GM19023 (cell line): ENCODE measurements at regions not wholly inside any gene's neighbourhood (a gene's known extent, or its start where the extent isn't known, plus 50 kb on each side); places are given as distances from the start of the nearest gene placed in this dataset.
A peak's percentile ranks its signal among the peaks of the same experiment; 100 is the strongest.
"Not testable (repeated sequence)": the region's sequence is repeated elsewhere in the genome, so short reads cannot be mapped to it uniquely, and the experiment has no call there.

ENCODE experiments used
- ATAC-seq: cut with Tn5 transposase; IDR thresholded peaks from one replicate; pipeline ENCODE4 v1.9.1; 2021; ENCODE audit warnings: mild to moderate bottlenecking, moderate library complexity; ENCODE audit not compliant: unreplicated experiment

DNA sequence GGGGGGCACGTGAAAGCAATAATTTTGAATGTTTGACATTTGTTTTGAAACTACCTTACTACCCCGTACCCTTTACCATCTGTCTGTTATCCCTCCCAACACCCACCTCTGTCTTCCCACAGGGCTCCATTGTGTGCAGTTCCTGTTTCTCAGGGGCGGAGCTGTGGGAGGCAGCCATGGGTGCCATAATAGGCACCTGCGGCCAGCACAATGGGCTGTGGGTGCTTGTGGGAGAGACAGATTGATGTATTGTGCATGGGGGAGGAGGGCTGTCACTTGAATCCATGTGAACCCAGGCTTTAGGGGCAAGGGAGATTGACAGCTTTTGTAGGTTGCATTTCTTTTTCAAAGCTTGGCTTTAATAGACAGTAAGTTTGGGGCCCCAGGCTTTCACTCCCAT lies 122.6 kb upstream of the CXorf66 start:
- ATAC-seq, result no peak

DNA sequence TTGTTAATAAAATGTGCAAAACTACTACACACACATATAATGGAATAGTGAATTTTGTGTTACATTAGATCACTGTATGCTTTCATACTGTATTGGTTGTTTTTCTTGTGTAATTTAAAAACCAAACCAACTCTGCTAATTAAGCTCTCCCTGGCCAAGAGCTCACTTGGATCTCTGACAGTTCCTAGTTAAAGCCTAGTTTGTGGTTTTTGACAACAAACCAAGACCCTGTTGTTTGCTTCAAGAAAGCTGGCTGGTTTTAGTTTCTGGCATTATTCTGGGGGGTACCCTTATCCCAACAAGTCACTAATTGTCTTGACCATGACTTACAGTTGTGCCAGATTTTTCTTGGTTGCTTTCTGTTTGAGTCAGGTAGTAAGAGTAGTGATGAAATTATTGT lies 121.4 kb upstream of the CXorf66 start:
- no peak for ATAC-seq

DNA sequence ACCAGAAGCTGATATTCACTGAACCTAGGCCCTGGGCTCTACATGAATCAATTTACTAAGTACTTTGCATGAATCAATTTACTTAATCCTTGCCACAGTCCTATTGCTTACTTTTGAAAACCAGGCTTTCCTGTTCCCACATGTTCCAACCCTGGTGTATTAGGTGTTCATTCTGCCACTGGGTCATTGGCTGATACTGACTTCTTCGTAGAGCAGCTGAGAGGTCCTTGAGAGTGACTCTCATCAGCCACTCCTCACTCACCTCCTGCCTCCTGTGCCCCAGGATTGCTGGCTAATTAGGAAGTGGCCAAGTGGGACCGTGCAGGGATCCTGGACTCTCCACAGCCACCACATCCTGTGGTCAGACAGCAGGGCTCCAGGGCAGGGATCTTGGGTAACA lies 109.5 kb upstream of the CXorf66 start:
- not testable (repeated sequence) for ATAC-seq

DNA sequence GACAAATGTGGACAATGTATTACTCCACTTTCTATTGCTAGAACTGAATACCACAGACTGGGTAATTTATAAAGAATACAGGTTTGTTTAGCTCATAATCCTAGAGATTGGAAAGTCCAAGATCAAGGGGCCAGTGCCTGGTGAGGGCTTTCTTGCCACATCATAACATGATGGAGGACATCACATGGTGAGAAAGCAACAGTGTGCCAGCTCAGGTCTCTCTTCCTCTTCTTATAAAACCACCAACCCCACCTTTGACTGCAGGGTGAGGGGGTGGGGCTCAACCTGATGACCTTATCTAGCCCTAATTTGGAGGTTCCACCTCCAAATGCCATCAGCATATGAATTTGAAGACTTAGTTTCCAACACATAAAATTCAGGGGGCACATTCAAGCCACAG lies 105.7 kb upstream of the CXorf66 start:
- no peak for ATAC-seq

DNA sequence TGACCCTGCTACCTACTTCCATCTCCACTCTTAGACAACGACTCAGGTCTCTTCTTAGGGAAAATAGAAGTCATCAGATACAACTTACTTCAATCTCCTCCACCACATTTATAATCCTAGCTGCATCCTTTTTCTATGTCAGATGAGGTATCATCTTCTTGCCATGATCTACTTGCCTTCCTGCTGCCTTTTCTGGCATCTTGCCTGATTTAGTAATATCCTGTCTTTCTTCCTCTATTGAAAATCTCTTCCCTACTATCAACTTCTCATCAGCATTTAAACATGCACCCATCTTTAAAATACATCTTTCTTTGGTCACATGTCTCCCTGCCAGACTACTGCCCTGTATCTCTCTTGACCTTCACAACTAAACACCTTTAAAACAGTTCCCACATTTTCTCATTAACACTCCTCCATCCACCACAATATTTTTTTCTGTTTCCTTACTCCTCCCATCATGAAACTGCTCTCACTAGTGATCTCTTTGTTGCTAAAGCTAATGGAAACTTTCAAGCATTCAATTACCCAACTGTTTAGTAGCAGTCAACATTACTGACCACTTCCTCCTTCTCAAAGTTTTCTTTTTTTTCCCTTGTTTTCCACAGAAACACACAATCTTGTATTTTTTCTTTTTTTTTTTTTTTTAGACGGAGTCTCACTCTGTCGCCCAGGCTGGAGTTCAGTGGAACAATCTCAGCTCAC lies 100.8 kb upstream of the CXorf66 start:
- ATAC-seq, result no peak

DNA sequence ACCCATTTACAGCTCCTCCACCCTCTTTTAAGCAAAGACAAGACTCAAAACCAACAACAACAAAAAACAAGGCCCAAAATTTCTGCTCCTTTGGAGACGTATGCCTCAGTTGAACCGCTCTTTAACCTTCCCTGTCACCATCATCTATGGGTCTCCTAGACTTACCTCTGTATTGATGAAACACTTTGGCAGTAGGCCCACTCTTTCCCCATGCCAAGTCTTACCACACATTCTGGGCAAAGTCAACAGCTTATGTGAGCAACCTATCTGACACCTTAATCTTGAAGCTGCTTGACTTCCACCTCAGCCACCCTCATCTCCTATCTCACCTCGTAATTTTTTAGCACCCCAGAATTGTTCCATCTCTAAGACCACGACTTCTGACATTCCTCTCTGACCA lies 99.7 kb upstream of the CXorf66 start:
- no peak for ATAC-seq

DNA sequence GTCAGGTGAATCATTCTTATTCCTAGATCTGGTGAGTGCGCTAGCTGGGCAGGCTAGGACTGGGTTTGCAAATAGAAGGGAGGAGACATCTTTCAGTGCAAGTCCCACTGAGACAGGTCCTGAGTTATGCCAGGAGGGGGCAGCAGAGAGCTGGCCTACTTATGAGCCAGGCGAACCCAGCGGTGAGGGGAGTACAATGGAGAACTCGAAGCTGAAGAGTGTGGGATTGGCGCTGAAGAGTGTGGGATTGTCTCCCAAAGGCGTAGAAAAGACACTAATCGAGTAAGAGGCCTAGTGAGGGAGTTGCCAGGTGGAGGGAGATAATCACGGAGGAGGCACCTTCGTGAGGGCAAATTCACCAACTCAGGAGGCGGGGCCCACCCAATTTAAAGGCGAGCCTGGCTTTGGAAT lies 91.7 kb upstream of the CXorf66 start:
- ATAC-seq, result peak; percentile 95

DNA sequence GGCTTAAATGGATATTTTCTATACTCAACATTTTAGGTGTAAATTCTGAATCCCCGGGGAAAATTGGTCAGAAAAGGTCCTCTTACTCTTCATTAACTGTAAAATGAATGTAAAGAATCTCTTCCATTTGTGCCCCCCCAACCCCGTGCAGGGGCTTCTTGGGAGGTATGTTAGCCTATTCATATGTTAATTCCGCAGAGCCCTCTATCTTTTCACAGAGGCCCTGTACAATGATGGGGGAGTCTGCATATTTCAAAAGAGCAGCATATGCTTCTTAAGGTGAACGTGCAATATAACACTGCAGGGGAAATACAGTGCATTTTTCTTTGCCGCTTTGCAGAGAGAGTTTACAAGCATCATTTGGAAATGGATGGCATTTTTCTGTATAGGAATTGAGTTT lies 88.5 kb upstream of the CXorf66 start:
- no peak for ATAC-seq

DNA sequence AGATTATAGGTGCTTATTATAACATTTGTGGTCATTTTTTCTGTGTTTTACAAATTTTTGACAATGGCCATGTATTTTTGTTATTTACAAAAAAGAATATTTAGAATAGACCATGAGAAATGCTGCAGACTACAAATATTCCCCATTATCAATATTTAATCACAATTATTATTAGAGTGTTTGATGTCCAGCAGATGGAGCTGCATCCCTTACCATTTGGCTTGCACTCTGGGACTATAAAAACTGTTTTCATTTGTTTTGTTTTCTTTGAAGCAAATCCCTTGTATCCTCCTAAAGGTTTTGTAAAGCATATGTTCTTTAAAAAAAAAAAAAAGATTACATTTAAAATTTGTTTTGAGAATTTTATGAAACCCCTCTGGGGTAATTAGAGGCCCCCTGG lies 85.6 kb upstream of the CXorf66 start:
- ATAC-seq, result no peak

DNA sequence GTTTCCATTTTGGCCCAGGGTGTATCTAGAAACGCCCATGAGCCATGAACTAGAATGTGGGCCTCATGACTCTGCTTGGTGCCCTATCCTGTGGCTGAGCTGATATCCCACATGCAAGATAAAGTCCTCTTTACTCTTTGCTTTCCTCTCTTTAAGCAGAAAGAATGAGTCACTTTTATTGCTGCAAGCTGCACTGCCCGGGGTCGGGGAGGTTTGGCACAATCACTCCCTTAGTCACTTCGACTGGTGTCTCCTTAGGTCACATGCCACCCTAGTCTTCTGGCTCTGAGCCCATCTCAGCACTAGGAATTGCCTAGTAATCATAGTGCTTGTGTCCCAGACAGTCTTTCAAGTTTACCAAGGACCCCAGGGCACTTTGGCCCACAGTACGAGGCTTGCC lies 75.1 kb upstream of the CXorf66 start:
- no peak for ATAC-seq

DNA sequence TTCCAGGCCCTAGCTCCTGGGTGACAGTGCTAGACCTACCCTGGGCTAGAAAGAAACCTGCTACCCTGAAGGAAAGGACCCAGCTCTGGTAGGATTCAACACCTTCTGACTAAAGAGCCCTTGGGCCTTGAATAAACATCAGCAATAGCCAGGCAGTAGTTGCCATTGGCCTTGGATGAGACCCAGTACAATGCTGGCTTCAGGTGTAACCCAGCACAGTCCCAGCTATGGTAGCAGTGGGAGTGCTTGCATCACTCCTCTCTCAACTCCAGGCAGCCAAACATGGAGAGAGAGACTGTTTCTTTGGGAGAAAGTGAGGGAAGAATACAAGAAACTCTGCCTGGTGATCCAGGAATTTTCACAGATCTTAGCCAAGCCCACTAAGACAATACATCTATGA lies 73.5 kb upstream of the CXorf66 start:
- ATAC-seq, result no peak

DNA sequence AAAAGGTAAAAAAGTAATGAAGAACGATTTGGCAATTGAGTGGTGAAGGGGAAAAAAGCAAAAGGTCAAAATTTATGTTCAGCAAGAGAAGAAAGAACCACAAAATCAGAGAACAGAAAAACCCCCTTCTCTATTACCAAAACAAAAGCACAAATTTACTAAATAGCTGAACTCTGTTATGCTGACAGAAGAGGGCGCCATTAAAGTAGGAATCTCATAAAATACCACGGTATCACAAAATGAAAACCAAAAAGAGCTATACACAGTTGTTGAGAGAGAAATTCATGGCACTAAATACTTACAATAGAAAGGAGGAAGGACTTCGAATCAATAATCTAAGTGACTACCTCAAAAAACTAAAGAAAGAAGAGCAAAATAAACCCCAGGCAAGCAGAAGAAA lies 69.6 kb upstream of the CXorf66 start:
- ATAC-seq, result no peak

DNA sequence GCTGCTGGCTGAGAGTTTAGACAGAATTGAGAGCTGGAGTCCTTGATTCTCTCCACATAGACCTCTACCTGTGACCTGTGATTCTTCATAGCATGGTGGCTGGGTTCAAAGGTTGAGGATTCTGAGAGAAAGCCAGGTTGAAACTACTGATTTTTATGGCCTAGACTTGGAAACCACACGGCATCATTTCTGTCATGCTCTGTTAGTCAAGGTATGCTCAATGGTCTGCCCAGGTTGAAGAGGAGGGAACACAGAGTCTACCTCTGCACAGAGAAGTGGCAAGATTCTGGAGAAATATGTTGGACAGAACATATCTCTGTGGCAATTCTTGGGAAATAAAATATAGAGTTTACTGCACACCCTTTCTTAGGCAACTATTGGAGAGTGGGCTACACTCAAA lies 57.2 kb upstream of the CXorf66 start:
- ATAC-seq, result no peak

DNA sequence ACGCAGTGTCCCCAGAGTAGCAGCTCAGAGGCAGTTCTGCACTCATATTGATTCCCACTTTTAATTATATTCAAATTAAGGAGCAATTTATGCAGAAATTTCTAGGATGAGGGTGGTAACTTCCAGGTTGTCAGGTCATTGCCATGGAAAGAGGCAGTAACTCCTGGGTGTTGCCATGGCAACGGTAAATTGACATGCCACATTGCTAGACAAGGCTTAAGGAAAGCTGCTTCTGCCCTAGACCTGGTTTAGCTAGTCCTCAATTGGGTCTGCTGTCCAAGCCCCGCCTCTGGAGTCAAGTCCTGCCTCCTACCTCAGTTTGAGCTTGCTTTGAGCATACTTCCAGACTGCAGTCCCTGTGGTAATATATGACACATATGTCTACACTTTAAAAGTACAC lies 53.8 kb upstream of the CXorf66 start:
- ATAC-seq, result not testable (repeated sequence)
